GM20000 (cell line): ENCODE measurements at regions not wholly inside any gene's neighbourhood (a gene's known extent, or its start where the extent isn't known, plus 50 kb on each side); places are given as distances from the start of the nearest gene placed in this dataset.
"Not testable (repeated sequence)": the region's sequence is repeated elsewhere in the genome, so short reads cannot be mapped to it uniquely, and the experiment has no call there.

Experiments
- DNase-seq: peaks from one replicate; pipeline ENCODE4 v3.0.0; 2012; ENCODE audit warnings: low spot score
- CTCF ChIP-seq: IDR thresholded peaks from 2 replicates; pipeline ENCODE4 v1.5.1; 2012; ENCODE audit warnings: mild to moderate bottlenecking, control low read depth; ENCODE audit errors: extremely low read depth, missing control alignments

DNA sequence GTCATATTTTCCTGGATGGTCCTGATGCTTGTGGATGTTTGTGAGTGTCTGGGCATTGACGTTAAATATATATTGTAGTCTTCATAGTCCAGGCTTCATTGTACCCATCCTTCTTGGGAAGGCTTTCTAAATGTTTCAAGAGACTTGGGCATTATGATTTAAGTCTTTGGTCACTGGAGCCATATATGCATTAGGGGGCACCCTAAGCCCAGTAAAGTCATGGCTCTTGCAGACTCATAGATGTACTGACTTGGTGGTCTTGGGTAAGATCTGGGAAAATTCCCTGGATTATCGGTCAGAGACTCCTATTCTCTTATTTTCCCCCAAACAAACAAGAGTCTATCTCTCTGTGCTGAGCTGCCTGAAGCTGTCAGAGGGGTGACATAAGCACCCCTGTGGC lies 271.1 kb downstream of the TRIM36 start:
- TF ChIP-seq CTCF, result no peak
- no peak for DNase-seq

DNA sequence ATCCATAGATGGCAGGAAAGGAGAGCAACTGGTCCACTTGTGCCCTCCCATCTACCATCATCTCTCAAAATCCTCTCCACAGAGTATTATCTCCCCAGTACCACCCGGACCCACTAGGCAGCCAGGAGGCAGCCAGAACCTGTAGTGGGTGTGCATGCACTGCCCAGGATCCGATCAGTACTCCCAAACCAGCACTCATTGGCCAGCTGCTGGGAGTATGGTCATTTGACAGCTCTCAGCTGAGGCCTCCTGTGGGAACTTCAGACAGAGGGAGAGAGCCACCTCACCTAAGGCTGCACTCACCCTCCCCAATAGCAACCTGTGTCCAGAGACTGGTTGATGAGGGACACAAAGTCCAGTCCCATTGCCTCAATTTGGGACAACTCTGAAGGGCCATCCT lies 286.0 kb downstream of the TRIM36 start:
- DNase-seq, result no peak

GRCh38 chr5:114859438-114859735 lies 310.3 kb downstream of the TRIM36 start:
- DNase-seq, result no peak
- TF ChIP-seq CTCF, result no peak

More for the DNA sequence above, 286.0 kb downstream of the TRIM36 start:
- no peak for TF ChIP-seq CTCF

GRCh38 chr5:114858665-114859437 lies 310.9 kb downstream of the TRIM36 start:
- no peak for TF ChIP-seq CTCF
- DNase-seq, result no peak

DNA sequence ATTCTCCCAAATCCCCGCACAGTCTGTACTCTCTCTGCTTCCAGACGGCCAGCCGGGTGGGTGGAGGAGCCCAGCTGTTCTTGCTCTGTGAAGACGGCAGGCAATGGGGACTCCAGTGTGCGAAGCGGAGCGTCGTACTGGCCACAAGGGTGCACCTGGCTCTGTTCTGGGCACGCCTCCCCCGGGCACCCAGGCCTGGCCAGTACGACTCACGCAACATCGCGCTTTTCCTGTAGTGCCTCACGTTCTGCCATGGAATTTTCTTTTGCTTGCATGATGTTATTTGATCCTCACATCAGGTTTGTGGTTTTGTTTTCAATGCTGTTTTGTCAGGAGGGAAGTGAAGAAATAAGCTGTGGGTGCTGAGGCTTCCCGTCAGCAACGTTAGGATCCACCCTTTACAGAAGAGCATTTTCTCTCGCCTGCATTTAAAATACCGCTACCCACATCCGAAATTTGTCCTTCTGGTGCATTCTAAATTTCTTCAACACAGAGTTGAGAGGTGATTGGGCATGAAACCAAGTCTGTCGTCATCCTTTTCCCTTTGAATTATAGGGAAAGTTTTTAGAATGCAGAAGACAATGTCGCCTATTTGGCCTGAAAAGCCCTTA lies 311.7 kb downstream of the TRIM36 start:
- DNase-seq, result no peak
- TF ChIP-seq CTCF, result no peak

DNA sequence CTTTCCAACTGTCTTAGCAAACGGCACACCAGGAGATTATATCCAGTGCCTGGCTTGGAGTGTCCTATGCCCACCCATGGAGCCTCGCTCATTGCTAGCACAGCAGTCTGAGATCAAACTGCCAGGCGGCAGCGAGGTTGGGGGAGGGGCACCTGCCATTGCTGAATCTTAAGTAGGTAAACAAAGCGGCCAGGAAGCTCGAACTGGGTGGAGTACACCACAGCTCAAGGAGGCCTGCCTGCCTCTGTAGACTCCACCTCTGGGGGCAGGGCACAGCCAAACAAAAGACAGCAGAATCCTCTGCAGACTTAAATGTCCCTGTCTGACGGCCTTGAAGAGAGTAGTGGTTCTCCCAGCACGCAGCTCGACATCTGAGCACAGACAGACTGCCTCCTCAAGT lies 325.0 kb downstream of the TRIM36 start:
- not testable (repeated sequence) for DNase-seq

- TF ChIP-seq CTCF, result no peak
- DNase-seq, result no peak
These were observed 330.3 kb downstream of the TRIM36 start for GRCh38 chr5:114839360-114839759.

DNA sequence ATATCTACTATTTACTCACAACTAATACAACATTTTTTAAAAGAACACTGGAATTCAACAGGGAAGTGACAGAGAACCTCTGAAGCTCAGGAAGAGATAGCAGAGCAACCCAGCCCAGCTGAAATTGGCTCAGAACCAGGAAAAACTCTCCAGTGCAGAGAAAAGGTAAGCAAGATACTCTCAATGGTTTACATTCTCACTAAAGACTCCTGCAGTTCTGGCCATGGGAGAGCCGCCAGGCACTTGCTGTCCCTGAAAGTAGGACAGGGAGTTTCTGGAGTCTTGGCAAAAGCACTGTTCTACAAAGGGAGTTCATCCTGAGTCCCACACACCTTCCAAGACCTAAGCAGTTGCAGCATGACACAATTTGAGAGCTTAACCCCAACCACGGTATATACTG lies 330.8 kb downstream of the TRIM36 start:
- TF ChIP-seq CTCF, result no peak
- DNase-seq, result no peak
